DOHH2 (cell line): ENCODE measurements at regions not wholly inside any gene's neighbourhood (a gene's known extent, or its start where the extent isn't known, plus 50 kb on each side); places are given as distances from the start of the nearest gene placed in this dataset.

Source experiments
- EZH2phosphoT487 ChIP-seq: fragments of 200-600 bp; sonication (generic); IDR thresholded peaks from 2 replicates; pipeline ENCODE4 v1.6.1; 2017; ENCODE audit warnings: borderline replicate concordance, mild to moderate bottlenecking, antibody characterized with exemption, low read length, moderate library complexity, mixed read lengths
- TF ChIP-seq, protein P1 (sequence below): fragments of 200-600 bp; sonication (generic); IDR thresholded peaks from one replicate; pipeline ENCODE4 v1.5.1; 2014; ENCODE audit warnings: antibody characterized with exemption, mild to moderate bottlenecking, low read depth, low read length; ENCODE audit not compliant: poor library complexity, severe bottlenecking

DNA sequence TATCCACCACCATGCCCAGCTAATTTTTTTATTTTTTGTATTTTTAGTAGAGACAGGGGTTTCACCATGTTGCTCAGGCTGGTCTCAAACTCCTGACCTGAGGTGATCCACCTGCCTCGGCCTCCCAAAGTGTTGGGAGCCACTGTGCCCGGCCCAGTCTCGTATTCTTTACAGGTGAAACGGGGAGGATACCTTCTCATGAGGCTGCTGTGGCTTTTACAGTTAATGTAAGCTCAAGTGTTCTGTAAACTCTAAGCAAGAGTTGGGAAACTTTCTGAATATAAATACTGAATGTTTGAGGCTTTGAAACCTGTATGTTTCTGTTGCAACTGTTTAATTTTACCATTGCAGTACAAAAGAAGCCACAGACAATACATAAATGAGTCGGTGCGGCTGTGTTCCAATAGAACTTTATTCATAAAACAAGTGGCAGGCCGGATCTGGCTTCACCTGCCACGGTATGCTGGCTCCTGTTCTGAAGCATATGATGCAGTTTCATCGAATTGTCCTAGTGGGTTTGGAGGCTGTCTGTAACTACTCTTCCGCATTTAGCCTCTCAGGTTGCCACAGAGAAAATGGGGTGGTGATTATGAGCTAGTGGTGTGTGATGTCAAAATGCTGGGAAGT is 192.5 kb upstream of the ZFP64 start:
- TF ChIP-seq, protein P1, sequence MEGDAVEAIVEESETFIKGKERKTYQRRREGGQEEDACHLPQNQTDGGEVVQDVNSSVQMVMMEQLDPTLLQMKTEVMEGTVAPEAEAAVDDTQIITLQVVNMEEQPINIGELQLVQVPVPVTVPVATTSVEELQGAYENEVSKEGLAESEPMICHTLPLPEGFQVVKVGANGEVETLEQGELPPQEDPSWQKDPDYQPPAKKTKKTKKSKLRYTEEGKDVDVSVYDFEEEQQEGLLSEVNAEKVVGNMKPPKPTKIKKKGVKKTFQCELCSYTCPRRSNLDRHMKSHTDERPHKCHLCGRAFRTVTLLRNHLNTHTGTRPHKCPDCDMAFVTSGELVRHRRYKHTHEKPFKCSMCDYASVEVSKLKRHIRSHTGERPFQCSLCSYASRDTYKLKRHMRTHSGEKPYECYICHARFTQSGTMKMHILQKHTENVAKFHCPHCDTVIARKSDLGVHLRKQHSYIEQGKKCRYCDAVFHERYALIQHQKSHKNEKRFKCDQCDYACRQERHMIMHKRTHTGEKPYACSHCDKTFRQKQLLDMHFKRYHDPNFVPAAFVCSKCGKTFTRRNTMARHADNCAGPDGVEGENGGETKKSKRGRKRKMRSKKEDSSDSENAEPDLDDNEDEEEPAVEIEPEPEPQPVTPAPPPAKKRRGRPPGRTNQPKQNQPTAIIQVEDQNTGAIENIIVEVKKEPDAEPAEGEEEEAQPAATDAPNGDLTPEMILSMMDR: no peak
- TF ChIP-seq EZH2phosphoT487: no peak
